ENCODE measurements at regions not wholly inside any gene's neighbourhood (a gene's known extent, or its start where the extent isn't known, plus 50 kb on each side); places are given as distances from the start of the nearest gene placed in this dataset.

- Histone ChIP-seq H3K4me3 (ENCODE audit: low read depth in 1 of 2, low read length in 2 of 2) (no peak overlapping the region), H2AFZ (ENCODE audit: low read depth, low read length) (no peak overlapping the region), H3K4me1 (ENCODE audit: insufficient read depth, low read length) (no peaks in the 10 kb centered on the region), H3K36me3 (ENCODE audit: insufficient read depth, low read length) (no peaks in the 10 kb centered on the region), H3K27me3 (ENCODE audit: insufficient read depth, low read length, poor library complexity) (no peaks in the 10 kb centered on the region), H3K9ac (ENCODE audit: low read depth, low read length) (no peak overlapping the region), H3K4me2 (ENCODE audit: insufficient read depth, low read length) (no peak overlapping the region), H4K20me1 (ENCODE audit: insufficient read depth, low read length) (no peaks in the 10 kb centered on the region), H3K27ac (ENCODE audit: low read length) (no peak overlapping the region), H3K9me3 (ENCODE audit: insufficient read depth, low read length, severe bottlenecking) (no peaks in the 10 kb centered on the region), H3K79me2 (ENCODE audit: insufficient read depth, low read length) (no peaks in the 10 kb centered on the region)
- DNase-seq (no peak), ATAC-seq (ENCODE audit: insufficient read depth, low read depth) (no peak)
- TF ChIP-seq, protein P1, sequence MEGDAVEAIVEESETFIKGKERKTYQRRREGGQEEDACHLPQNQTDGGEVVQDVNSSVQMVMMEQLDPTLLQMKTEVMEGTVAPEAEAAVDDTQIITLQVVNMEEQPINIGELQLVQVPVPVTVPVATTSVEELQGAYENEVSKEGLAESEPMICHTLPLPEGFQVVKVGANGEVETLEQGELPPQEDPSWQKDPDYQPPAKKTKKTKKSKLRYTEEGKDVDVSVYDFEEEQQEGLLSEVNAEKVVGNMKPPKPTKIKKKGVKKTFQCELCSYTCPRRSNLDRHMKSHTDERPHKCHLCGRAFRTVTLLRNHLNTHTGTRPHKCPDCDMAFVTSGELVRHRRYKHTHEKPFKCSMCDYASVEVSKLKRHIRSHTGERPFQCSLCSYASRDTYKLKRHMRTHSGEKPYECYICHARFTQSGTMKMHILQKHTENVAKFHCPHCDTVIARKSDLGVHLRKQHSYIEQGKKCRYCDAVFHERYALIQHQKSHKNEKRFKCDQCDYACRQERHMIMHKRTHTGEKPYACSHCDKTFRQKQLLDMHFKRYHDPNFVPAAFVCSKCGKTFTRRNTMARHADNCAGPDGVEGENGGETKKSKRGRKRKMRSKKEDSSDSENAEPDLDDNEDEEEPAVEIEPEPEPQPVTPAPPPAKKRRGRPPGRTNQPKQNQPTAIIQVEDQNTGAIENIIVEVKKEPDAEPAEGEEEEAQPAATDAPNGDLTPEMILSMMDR (IDR thresholded peaks at IDR 0.05; ENCODE audit: borderline replicate concordance, extremely low read depth, low read length, poor library complexity, severe bottlenecking) = no peak
- no peak for TF ChIP-seq EZH2 (IDR thresholded peaks at IDR 0.05; ENCODE audit: borderline replicate concordance, low read depth, low read length, severe bottlenecking)
Observed at GRCh38 chr13:70505809-70506208, 397.6 kb upstream of the KLHL1 start.

GRCh38 chr13:70502944-70503343, 394.7 kb upstream of the KLHL1 start:
- Histone ChIP-seq H2AFZ (ENCODE audit: low read depth, low read length) (no peak overlapping the region), H3K27me3 (ENCODE audit: insufficient read depth, low read length, poor library complexity) (no peaks in the 10 kb centered on the region), H3K4me3 (ENCODE audit: low read depth in 1 of 2, low read length in 2 of 2) (no peak overlapping the region)

GRCh38 chr13:70490320-70490935, 382.2 kb upstream of the KLHL1 start:
- H3K36me3 ChIP-seq (ENCODE audit: insufficient read depth, low read length) = no peaks in the 10 kb centered on the region
- no peak overlapping the region for H3K9ac ChIP-seq (ENCODE audit: low read depth, low read length)
- no peaks in the 10 kb centered on the region for H3K79me2 ChIP-seq (ENCODE audit: insufficient read depth, low read length)
- DNase-seq (no peak), ATAC-seq (ENCODE audit: insufficient read depth, low read depth) (no peak)
- H3K4me1 ChIP-seq (ENCODE audit: insufficient read depth, low read length) = no peaks in the 10 kb centered on the region
- no peak overlapping the region for H3K4me2 ChIP-seq (ENCODE audit: insufficient read depth, low read length)
- TF ChIP-seq EZH2 (IDR thresholded peaks at IDR 0.05; ENCODE audit: borderline replicate concordance, low read depth, low read length, severe bottlenecking) = no peak
- TF ChIP-seq, protein P1 (IDR thresholded peaks at IDR 0.05; ENCODE audit: borderline replicate concordance, extremely low read depth, low read length, poor library complexity, severe bottlenecking) = no peak
- H3K27me3 ChIP-seq (ENCODE audit: insufficient read depth, low read length, poor library complexity) = no peaks in the 10 kb centered on the region
- H3K4me3 ChIP-seq (ENCODE audit: low read depth in 1 of 2, low read length in 2 of 2) = no peak overlapping the region
- H3K27ac ChIP-seq (ENCODE audit: low read length) = no peak overlapping the region
- peaks cover 13% of the 10 kb centered on the region for H3K9me3 ChIP-seq (ENCODE audit: insufficient read depth, low read length, severe bottlenecking)
- H2AFZ ChIP-seq (ENCODE audit: low read depth, low read length) = no peak overlapping the region
- no peaks in the 10 kb centered on the region for H4K20me1 ChIP-seq (ENCODE audit: insufficient read depth, low read length)

More at GRCh38 chr13:70502944-70503343, 394.7 kb upstream of the KLHL1 start:
- H3K9me3 ChIP-seq (ENCODE audit: insufficient read depth, low read length, severe bottlenecking) = no peaks in the 10 kb centered on the region
- no peaks in the 10 kb centered on the region for H4K20me1 ChIP-seq (ENCODE audit: insufficient read depth, low read length)
- H3K27ac ChIP-seq (ENCODE audit: low read length) = no peak overlapping the region
- DNase-seq = no peak
- H3K4me2 ChIP-seq (ENCODE audit: insufficient read depth, low read length) = no peak overlapping the region
- H3K36me3 ChIP-seq (ENCODE audit: insufficient read depth, low read length) = no peaks in the 10 kb centered on the region
- H3K4me1 ChIP-seq (ENCODE audit: insufficient read depth, low read length) = no peaks in the 10 kb centered on the region
- ATAC-seq (ENCODE audit: insufficient read depth, low read depth) = no peak
- H3K9ac ChIP-seq (ENCODE audit: low read depth, low read length) = no peak overlapping the region
- TF ChIP-seq, protein P1 (IDR thresholded peaks at IDR 0.05; ENCODE audit: borderline replicate concordance, extremely low read depth, low read length, poor library complexity, severe bottlenecking) = no peak
- no peak for TF ChIP-seq EZH2 (IDR thresholded peaks at IDR 0.05; ENCODE audit: borderline replicate concordance, low read depth, low read length, severe bottlenecking)
- no peaks in the 10 kb centered on the region for H3K79me2 ChIP-seq (ENCODE audit: insufficient read depth, low read length)

All from DND-41 (cell line).